ENCODE measurements at regions not wholly inside any gene's neighbourhood (a gene's known extent, or its start where the extent isn't known, plus 50 kb on each side); places are given as distances from the start of the nearest gene placed in this dataset.
A peak's percentile ranks its signal among the peaks of the same experiment; 100 is the strongest.

DNA sequence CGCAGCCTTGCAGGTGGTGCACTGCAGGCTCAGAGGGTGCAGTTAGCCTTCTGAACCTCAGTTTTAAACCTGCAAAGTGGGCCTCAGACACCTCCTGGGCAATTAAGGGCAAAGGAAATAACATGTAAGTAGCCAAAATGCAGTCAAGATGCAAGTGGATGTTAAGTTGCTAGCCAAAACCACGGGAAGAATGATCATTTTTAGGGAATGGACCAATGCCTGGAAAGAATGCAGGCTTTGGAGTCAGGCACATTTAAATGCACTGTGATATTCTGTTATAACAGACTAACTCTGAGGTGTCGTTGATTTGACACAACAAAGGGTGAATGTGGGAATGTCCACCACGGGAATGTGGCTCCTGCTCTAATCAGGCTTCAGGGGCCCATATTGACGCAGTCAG, 57.9 kb upstream of the PTGFRN start:
- ATAC-seq = no peak

DNA sequence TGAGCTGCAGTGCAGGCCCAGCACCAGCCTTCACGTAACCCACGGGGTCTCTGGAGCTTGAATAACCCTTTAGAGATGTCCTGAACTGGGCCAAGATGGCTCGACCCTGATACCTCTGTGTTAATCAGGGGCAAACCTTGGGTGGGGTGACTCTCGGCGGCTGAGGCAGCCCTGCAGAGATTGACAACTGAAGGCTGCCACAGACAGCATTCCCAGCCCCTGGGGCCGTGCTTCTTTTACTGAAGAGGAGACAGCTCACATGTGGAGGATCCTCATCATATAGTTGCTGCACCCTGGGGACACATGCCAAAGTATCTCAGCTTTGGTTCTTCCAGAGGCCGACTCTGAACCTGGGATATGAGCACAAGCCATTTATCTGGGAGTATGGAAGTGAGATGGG, 57.3 kb upstream of the PTGFRN start:
- ATAC-seq = no peak

- no peak for ATAC-seq
Observed at GRCh38 chr1:116852910-116853309, 56.8 kb upstream of the PTGFRN start.

- ATAC-seq = peak; percentile 35 to 57
Observed at GRCh38 chr1:116853680-116854402, 55.9 kb upstream of the PTGFRN start.

GRCh38 chr1:116854403-116854690, 55.4 kb upstream of the PTGFRN start:
- ATAC-seq = peak in 1 of 2 donors; percentile 46

- no peak for ATAC-seq
Observed at GRCh38 chr1:116854716-116855115, 55.0 kb upstream of the PTGFRN start.

DNA sequence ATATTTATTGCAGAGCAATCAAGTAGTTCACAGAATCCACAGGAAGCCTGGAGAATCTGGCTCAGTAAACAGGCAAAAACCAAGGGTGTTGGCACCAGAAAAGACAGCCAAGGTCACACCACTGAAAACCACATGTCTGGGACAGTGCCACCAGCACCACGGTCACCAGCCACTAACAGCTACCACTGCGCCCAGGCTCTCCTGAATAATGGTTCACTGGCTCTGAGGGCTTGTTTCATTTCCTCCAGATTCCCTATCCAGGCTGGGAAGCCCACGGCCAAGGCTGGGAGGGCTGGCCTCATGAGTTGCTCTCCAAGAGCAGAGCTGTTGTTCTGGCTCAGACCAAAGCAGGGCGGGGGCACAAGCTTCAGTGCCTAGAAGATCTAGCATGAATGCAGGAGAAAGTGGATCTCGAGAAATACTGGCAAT, 54.5 kb upstream of the PTGFRN start:
- no peak for ATAC-seq

DNA sequence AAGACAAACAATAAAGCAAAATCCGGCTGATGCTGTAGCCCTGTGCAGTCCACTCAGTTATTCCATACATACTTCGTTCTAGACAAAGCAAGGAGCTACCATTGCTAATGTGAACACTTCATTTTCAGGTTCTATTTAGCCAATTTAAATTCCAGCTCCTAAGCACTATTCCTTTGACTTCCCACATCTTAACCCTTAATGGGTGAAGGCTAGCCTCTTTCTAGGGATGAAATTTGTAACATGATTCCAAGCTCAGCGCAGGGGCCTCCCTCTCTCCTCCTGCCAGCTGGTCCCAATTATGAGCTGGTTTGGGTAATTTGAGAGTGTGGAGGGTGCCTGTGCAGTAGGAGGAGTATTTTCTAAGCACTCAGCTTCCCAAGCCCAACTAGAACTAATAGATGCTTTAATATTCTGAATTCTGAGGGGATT, 53.9 kb upstream of the PTGFRN start:
- no peak for ATAC-seq

GRCh38 chr1:116856312-116856711, 53.4 kb upstream of the PTGFRN start:
- no peak for ATAC-seq

GRCh38 chr1:116857092-116857491, 52.6 kb upstream of the PTGFRN start:
- no peak for ATAC-seq

Data from activated CD4-positive, CD25-positive, alpha-beta regulatory T cell treated with anti-CD3 and anti-CD28 coated beads, Interleukin-2, amount 50 U/mL, for 24 hours (primary cell).